ENCODE measurements at regions not wholly inside any gene's neighbourhood (a gene's known extent, or its start where the extent isn't known, plus 50 kb on each side); places are given as distances from the start of the nearest gene placed in this dataset.

DNA sequence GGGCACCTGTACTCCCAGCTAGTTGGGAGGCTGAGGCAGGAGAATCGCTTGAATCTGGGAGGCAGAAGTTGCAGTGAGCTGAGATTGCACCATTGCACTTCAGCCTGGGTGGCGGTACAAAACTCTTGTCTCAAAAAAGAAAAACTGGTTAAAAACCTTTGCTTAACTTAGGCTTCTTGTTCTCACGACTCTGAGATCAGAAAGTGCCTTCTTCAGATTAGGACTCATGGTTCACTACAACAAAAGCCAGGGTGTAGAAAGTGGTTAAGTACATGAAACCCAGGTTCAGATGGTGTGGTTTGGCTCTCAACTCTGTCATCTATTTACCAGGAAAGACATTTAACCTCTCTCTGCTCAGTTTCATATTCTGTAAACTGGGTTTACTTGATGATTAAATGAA, 168.4 kb downstream of the TUSC7 start:
- Histone ChIP-seq H2AFZ (ENCODE audit: low read length) (no peak overlapping the region), H3K14ac (ENCODE audit: insufficient read length) (no peak overlapping the region), H3K36me3 (ENCODE audit: control insufficient read depth in 2 of 4, insufficient read depth in 4 of 4, low read length in 3 of 4) (no peaks in the 10 kb centered on the region), H3K56ac (replicated peaks; ENCODE audit: insufficient read length, low read depth, low read length) (no peak overlapping the region), H4K5ac (ENCODE audit: insufficient read length, low read depth, low read length) (no peak overlapping the region), H3K27ac (ENCODE audit: low read depth, low read length) (no peak overlapping the region), H2BK15ac (ENCODE audit: low read length) (no peak overlapping the region), H2BK20ac (ENCODE audit: low read length) (no peak overlapping the region), H2AK5ac (ENCODE audit: low read depth, low read length) (no peak overlapping the region), H2BK5ac (ENCODE audit: low read depth, low read length) (no peak overlapping the region), H4K20me1 (replicated peaks in 1 of 2; ENCODE audit: control insufficient read depth in 1 of 2, insufficient read depth in 2 of 2, low read length in 2 of 2) (no peaks in the 10 kb centered on the region), H2BK12ac (ENCODE audit: low read depth, low read length) (no peak overlapping the region), H3K18ac (ENCODE audit: extremely low read depth, low read length) (no peak overlapping the region), H3K23ac (ENCODE audit: insufficient read length) (no peak overlapping the region), H3K27me3 (replicated peaks in 1 of 4; ENCODE audit: control insufficient read depth in 3 of 4, extremely low read depth in 1 of 4, insufficient read depth in 3 of 4, low read length in 3 of 4) (no peaks in the 10 kb centered on the region), H4K91ac (replicated peaks; ENCODE audit: insufficient read length, low read length) (no peak overlapping the region), H3K23me2 (ENCODE audit: low read depth, low read length) (no peaks in the 10 kb centered on the region), H3K79me1 (ENCODE audit: low read depth, low read length) (no peaks in the 10 kb centered on the region), H3K9me3 (ENCODE audit: insufficient read depth in 2 of 2, low read depth in 1 of 2, low read length in 1 of 2) (0 out of 4 replicates have a peak, but pooled peaks cover 0 to 2% of the 10 kb centered on the region in 2 experiments), H3K4me2 (ENCODE audit: insufficient read depth in 1 of 2, low read depth in 2 of 2, low read length in 2 of 2) (no peak overlapping the region), H3K4me3 (ENCODE audit: extremely low read depth in 1 of 4, insufficient read depth in 2 of 4, low read depth in 3 of 4, low read length in 4 of 4) (no peak overlapping the region), H2BK120ac (replicated peaks; ENCODE audit: low read depth, low read length) (no peak overlapping the region), H3K9ac (replicated peaks in 1 of 4; ENCODE audit: extremely low read depth in 1 of 4, low read depth in 3 of 4, low read length in 3 of 4) (no peak overlapping the region), H3K4ac (replicated peaks; ENCODE audit: insufficient read length, low read depth, low read length) (no peak overlapping the region), H3K79me2 (ENCODE audit: control insufficient read depth in 1 of 2, insufficient read depth in 2 of 2, low read length in 2 of 2) (no peaks in the 10 kb centered on the region), H3K4me1 (replicated peaks in 1 of 4; ENCODE audit: control insufficient read depth in 3 of 4, insufficient read depth in 4 of 4, low read length in 3 of 4) (no peaks in the 10 kb centered on the region), H4K8ac (ENCODE audit: extremely low read depth, insufficient read depth, low read length) (no peak overlapping the region)
- TF ChIP-seq RBBP5 (IDR thresholded peaks at IDR 0.05; ENCODE audit: borderline replicate concordance, low read depth, low read length) (no peak), RFX5 (IDR thresholded peaks at IDR 0.05; ENCODE audit: borderline replicate concordance, low read depth, low read length) (no peak), CBX5 (IDR thresholded peaks at IDR 0.05; ENCODE audit: low read depth, low read length) (no peak), SUZ12 (IDR thresholded peaks at IDR 0.05; ENCODE audit: low read length) (no peak), FOSL1 (IDR thresholded peaks at IDR 0.05; ENCODE audit: insufficient read depth, low read depth, low read length) (no peak), TAF7 (optimal IDR thresholded peaks at IDR 0.05; ENCODE audit: borderline replicate concordance, low read depth, low read length) (no peak)
- TF ChIP-seq, protein P1, sequence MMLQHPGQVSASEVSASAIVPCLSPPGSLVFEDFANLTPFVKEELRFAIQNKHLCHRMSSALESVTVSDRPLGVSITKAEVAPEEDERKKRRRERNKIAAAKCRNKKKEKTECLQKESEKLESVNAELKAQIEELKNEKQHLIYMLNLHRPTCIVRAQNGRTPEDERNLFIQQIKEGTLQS (IDR thresholded peaks at IDR 0.05; ENCODE audit: insufficient read depth, low read depth, low read length): no peak
- DNase-seq (ENCODE audit: low read depth in 1 of 2, low spot score in 2 of 2) (no peak), FAIRE-seq (no peak)
- 95% methylated on average over 3 of the region's 3 CpGs; no CpG with 5 or more reads in 1 of the 2 experiments for WGBS, 2 experiments (ENCODE audit: extremely low coverage in 1 of 2, insufficient coverage in 1 of 2, insufficient read length in 1 of 2, insufficient replicate concordance in 2 of 2, low coverage in 1 of 2, low lambda C conversion rate in 2 of 2, missing lambda C conversion rate in 1 of 2)
- ChIA-PET CTCF (ENCODE audit: partially characterized antibody) (interaction anchor here (1.0 kb wide), 2 partner anchors 14 to 106 kb away, joined by 3 to 6 read pairs; no protein-coding TSS in a partner anchor), POLR2A (ENCODE audit: partially characterized antibody) (no interaction called here)
